Ovary (tissue), 3 donors: ENCODE measurements at regions not wholly inside any gene's neighbourhood (a gene's known extent, or its start where the extent isn't known, plus 50 kb on each side); places are given as distances from the start of the nearest gene placed in this dataset.

Experiments used
- CTCF ChIP-seq, 3 donors: fragments of 450-650 bp in 2 of 3; fragments of 200-600 bp in 1 of 3; IDR thresholded peaks; one replicate each; pipeline versions ENCODE4 v1.5.1 to v1.8.0; 2016 to 2022; ENCODE audit warnings: antibody characterized with exemption in 3 of 3, mild to moderate bottlenecking in 1 of 3
- POLR2A ChIP-seq: fragments of 450-650 bp; IDR thresholded peaks from one replicate; pipeline ENCODE4 v1.6.1; 2017; ENCODE audit warnings: antibody characterized with exemption, mild to moderate bottlenecking, moderate library complexity
- donor health status: DM: no; HTN: no; CAD: no.

DNA sequence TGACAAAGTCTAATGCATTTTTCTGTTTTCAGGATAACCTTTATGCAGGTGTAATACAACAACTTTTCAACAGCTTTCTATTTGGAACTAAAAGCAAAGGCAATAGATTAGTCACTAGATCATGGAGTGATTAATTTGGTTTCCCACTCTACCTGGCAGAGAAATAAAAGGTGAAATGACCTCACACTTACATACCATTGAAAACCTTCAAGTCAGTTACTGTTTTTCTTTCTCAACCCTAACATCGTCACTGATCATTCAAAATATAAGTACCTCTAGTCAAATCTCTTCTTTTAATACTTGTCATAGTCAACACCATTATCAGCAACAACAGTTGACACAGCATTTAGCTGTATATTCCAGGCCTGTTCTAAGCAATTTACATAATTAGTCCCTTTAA lies 85.1 kb upstream of the ZCCHC13 start:
- TF ChIP-seq CTCF (IDR thresholded peaks at IDR 0.05) (no peak), POLR2A (no peak)
